Stimulated activated CD8-positive, alpha-beta memory T cell treated with anti-CD3 and anti-CD28 coated beads, Interleukin-15, amount 100 ng/mL, for 24 hours (primary cell): ENCODE measurements at regions not wholly inside any gene's neighbourhood (a gene's known extent, or its start where the extent isn't known, plus 50 kb on each side); places are given as distances from the start of the nearest gene placed in this dataset.

Experiments used
- DNase-seq: peaks from one replicate; pipeline ENCODE4 v3.0.0-alpha.2; 2020; ENCODE audit warnings: low read depth

GRCh38 chr11:122398851-122399250, 256.7 kb upstream of the UBASH3B start:
- DNase-seq = no peak

GRCh38 chr11:122398167-122398566, 257.4 kb upstream of the UBASH3B start:
- no peak for DNase-seq

GRCh38 chr11:122395282-122395681, 260.2 kb upstream of the UBASH3B start:
- DNase-seq = no peak

GRCh38 chr11:122394313-122394712, 261.2 kb upstream of the UBASH3B start:
- DNase-seq = no peak

GRCh38 chr11:122393209-122393860, 262.2 kb upstream of the UBASH3B start:
- no peak for DNase-seq

GRCh38 chr11:122392508-122392907, 263.0 kb upstream of the UBASH3B start:
- no peak for DNase-seq

GRCh38 chr11:122391049-122391448, 264.5 kb upstream of the UBASH3B start:
- no peak for DNase-seq

- no peak for DNase-seq
These were observed 267.2 kb upstream of the BLID start for GRCh38 chr11:122383186-122383585.

GRCh38 chr11:122375687-122376399, 259.8 kb upstream of the BLID start:
- DNase-seq = no peak

GRCh38 chr11:122368796-122369195, 252.8 kb upstream of the BLID start:
- DNase-seq = no peak

- no peak for DNase-seq
These were observed 251.8 kb upstream of the BLID start for GRCh38 chr11:122367809-122368231.

GRCh38 chr11:122365610-122366360, 249.8 kb upstream of the BLID start:
- no peak for DNase-seq

- DNase-seq = no peak
These were observed 247.3 kb upstream of the BLID start for GRCh38 chr11:122363296-122363695.

- no peak for DNase-seq
These were observed 246.4 kb upstream of the BLID start for GRCh38 chr11:122362381-122362780.

- no peak for DNase-seq
These were observed 244.9 kb upstream of the BLID start for GRCh38 chr11:122360875-122361274.

- no peak for DNase-seq
These were observed 243.1 kb upstream of the BLID start for GRCh38 chr11:122359081-122359571.

GRCh38 chr11:122358292-122358691, 242.3 kb upstream of the BLID start:
- DNase-seq = no peak

GRCh38 chr11:122355968-122356367, 240.0 kb upstream of the BLID start:
- no peak for DNase-seq

GRCh38 chr11:122354025-122354697, 238.1 kb upstream of the BLID start:
- no peak for DNase-seq

GRCh38 chr11:122353561-122353960, 237.5 kb upstream of the BLID start:
- no peak for DNase-seq

GRCh38 chr11:122348659-122349409, 232.8 kb upstream of the BLID start:
- DNase-seq = no peak

GRCh38 chr11:122346006-122346405, 230.0 kb upstream of the BLID start:
- no peak for DNase-seq
